GM21619 (cell line): ENCODE measurements at regions not wholly inside any gene's neighbourhood (a gene's known extent, or its start where the extent isn't known, plus 50 kb on each side); places are given as distances from the start of the nearest gene placed in this dataset.
"Not testable (repeated sequence)": the region's sequence is repeated elsewhere in the genome, so short reads cannot be mapped to it uniquely, and the experiment has no call there.

ENCODE experiments used
- ATAC-seq: cut with Tn5 transposase; IDR thresholded peaks from one replicate; pipeline ENCODE4 v1.9.1; 2021; ENCODE audit not compliant: unreplicated experiment

DNA sequence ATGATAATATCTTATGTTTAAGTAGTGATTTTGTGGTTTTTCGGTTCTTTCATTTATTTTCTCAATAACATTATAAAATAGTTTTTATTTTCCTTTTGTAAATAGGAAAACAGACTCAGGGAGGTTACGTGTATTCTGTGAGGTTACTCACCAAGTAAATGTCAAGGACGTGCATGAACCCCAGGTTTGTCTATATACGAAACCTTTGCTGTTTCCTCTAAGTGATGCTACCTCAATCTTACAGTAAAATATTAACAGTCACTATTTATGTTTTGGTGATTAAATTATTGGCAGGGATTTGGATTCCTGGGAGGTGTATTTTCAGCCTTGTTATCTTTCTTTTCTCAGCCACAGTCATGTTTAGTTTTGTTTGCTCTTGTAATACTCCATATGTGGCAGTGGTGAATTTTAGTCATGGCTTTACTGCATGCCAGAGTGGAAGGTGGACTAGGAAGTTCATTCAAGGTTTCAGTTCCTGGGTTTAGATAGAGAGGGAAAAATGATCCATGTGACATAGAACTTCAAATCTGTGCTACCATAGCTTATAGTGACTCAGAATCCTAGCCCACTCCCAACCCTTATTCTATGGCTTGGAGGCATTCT, 139.9 kb downstream of the ARL4A start:
- ATAC-seq: no peak

DNA sequence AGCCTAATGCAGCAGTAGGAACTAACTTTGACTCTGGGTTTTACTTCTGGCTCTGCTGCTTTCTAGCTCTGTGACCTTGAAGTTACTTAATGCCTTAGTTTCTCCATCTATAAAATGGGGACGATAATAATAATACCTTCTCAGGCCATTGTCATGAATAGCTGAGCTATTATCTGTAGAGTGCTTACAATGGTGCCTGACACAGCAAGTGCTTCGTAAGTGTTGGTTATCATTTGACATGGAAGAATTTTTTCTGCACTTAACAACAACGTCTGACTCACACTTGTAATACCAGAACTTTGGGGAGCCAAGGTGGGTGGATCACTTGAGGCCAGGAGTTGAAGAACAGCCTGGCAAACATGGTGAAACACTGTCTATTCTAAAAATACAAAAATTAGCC, 140.5 kb downstream of the ARL4A start:
- no peak for ATAC-seq

DNA sequence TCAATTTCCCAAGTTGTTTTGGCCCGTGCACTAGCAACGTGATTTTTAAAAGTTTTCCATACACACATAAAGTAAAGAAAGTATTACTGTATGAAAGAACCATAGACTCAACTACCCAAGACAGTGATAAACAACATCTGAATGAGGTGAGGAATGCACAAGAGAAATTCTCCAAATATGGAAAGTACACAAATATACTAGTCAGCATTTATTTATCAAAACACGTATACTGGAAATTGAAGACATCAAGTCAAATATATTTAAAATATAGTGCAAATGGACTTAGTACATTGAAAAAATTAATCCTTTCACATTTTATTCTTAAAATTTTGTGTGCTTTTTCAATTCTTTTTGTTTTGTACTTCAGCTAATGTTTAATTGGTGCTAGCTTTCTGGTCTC, 143.6 kb downstream of the ARL4A start:
- ATAC-seq: no peak

DNA sequence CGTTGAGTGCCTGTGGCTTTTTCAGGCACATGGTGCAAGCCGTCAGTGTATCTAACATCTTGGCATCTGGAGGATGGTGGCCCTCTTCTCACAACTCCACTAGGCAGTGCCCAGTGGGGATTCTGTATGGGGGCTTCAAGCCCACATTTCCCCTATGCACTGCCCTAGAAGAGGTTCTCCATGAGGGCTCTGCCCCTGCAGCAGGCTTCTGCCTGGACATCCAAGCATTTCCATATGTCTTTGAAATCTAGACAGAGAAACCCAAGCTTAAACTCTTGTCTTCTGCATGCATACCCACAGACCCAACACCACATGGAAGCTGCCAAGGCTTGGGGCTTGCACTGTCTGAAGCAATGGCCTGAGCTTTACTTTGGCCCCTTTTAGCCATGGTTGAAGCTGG, 146.4 kb downstream of the ARL4A start:
- ATAC-seq: no peak

DNA sequence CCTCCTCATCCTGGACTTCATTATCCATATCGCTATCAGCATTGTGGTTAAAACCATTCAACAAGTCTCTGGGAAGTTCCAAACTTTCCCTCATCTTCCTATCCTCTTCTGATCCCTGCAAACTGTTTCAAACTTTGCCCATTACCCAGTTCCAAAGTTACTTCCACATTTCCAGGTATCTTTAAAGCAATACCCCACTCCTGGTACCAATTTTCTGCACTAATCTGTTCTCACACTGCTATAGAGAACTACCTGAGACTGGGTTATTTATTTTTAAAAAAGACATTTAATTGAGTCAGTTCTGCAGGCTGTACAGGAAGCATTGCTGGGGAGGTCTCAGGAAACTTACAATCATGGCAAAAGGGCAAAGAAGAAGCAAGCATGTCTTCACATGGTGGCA, 147.3 kb downstream of the ARL4A start:
- no peak for ATAC-seq

DNA sequence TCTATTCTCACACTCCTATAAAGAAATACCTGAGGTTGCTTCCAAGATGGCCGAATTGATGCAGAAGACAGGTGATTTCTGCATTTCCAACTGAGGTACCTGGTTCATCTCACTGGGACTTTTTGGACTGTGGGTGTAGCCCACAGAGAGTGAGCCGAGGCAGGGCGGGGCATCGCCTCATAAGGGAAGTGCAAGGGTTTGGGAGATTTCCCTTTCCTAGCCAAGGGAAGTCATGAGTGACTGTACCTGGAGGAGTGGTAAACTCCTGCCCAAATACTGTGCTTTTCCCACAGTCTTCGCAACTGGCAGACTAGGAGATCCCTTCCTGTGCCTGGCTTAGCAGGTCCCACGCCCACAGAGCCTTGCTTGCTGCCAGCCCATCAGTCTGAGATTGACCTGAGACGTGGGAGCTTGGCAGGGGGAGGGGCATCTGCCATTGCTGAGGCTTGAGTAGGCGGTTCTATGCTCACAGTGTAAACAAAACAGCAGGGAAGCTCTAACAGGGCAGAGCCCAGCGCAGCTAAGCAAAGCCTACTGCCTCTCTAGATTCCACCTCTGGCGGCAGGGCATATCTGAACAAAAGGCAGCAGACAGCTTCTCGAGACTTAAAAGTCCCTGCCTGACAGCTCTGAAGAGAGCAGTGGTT, 152.2 kb downstream of the ARL4A start:
- ATAC-seq: no peak

DNA sequence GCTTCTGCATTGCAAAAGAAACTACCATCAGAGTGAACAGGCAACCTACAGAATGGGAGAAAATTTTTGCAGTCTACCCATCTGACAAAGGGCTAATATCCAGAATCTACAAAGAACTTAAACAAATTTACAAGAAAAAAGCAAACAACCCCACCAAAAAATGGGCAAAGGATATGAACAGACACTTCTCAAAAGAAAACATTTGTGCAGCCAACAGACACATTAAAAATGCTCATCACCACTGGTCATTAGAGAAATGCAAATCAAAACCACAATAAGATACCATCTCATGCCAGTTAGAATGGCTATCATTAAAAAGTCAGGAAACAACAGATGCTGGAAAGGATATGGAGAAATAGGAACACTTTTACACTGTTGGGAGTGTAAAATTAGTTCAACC, 157.3 kb downstream of the ARL4A start:
- ATAC-seq: not testable (repeated sequence)

DNA sequence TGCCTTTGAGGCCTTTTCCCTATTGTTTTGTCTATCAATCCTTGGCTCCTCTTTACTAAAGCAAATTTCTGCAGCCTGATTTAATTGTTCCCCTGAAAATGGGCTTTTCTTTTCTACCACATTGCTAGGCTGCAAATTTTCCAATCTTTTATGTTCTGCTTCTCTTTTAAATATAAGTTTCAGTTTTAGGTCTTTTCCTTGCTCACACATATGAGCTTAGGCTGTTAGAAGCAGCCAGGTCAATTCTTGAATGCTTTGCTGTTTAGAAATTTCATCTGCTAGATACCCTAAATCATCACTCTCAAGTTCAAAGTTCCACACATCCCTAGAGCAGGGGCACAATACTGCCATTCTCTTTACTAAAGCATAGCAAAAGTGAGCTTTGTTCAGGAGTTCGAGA, 159.6 kb downstream of the ARL4A start:
- no peak for ATAC-seq

DNA sequence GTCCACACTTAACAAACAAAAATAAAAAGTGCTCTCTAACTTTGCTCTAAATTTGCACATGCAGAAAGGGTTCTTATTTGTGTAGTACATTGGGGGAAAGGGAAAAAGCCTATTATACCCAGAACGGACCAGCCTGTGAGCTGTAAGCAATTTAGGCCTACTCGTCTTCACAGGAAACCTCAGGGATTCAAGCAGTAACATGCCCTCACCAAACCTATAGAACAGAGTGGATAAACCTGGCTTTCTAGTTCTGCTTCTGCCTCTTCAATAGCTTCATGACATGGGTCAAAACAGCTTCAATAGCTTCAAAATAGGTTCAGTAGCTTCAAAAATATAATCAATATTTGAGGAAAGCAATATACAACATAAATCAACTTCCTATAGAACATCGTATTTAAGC, 163.7 kb downstream of the ARL4A start:
- ATAC-seq: no peak

DNA sequence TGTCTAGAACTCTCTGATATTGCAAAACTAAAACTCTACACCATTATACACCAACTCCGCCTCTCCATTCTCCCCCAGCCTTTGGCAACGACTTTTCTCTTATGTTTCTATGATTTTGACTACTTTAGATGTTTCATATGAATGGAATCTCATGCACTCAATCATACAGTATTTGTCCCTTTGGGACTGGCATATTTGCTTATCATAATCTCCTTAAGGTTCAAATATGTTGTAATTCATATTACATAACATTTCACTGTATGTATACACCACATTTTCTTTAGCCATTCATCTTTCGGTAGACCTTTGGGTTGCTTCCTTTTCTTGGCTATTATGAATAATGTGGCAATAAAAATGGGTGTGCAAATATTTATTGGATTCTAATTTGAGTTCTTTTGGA, 164.4 kb downstream of the ARL4A start:
- ATAC-seq: no peak

DNA sequence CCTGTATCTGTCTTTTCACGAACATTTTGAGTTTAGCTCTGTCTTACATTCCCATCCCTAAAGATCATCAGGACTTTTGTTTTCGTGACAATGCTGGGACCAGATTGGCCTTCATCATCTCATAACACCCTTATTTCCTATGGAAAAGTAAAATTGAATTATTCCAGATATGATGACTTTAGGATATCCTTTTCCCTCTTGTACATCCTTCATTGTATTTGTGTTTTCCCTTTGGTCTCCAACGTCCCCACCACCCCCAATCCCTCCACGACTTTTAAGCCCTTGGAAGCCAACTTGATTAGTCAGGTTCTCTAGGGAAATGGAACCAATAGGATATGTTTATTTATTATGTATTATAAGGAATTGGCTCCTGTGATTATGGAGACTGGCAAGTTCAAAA, 167.6 kb downstream of the ARL4A start:
- ATAC-seq: no peak

DNA sequence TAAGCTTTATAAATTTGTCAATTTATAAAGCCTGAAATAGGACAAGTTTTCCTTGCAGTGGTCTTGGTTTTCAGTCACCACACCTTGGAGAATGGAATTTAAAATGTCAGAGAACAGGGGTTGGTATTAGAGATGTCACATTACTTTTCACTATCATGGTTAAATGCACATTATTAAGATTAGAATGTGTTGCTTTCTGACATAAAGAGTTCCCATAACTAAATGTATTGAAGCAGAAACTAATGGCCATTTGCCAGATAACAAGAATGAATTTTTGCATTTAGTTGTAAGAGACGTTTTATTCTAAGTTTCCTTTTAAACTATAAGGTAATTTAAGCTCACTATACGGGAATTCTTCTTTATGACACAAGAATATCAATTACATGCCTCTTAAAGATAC, 172.3 kb downstream of the ARL4A start:
- no peak for ATAC-seq

DNA sequence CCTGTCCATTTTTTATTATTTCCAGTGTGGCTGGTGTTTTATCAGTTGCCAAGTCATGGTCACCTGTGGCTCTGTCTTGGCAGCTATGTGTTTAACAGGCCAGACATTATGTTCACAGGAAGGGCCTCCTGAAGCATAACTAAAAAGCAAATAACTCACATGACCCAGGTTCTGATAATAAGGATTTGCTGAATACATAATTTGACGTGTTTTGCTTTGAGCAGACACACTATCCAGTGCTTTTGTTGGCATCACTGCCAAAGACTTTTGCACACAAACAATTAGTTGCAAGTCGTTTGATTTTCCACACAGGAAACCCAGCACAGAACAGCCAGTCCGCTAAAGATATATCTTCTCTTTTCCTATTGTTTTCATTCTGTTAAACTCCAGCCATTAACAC, 173.6 kb downstream of the ARL4A start:
- no peak for ATAC-seq

DNA sequence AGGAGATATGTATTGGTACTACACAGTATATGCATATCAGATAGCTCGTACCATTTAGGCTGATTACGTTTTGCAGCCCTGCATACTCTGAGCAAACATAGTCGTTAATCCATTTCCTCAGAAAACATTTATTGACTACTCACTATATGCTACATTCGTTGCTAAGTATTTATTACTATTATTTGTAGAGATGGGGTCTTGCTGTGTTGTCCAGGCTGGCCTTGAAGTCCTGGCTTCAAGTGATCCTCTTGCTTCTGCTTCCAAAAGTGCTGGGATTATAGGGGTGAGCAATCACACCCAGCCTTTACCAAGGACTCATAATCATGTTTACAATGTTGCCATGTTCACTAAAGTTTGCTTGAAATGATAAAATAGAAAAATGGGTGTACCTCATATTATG, 174.7 kb downstream of the ARL4A start:
- ATAC-seq: no peak

DNA sequence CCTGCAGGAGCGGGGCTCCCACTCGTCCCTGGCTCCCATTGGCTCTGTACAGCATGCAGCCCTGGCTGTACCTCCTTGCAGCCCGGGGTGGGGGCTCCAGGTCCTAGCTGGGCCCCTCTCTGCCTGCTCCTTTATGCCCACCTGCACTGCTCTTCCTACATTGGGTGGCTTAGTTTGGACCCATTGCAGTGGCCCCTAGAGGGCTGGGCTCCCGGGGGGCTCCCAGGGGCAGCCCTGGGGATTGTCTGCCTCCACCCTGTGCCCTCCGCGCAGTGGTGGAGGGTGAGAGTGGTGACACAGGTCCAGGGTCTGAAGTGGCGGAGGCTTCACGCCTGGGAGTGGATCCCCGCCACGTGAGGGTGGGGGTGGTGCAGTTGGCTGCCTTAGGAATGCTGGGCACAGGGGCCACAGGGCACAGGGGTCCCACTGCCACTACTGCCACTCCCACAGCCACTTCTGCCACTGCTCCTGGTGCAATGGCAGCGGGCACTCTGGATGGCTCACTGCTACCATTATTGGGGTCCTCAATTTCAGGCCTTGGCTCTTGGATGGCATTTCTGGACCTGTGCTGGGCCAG, 177.1 kb downstream of the ARL4A start:
- no peak for ATAC-seq

DNA sequence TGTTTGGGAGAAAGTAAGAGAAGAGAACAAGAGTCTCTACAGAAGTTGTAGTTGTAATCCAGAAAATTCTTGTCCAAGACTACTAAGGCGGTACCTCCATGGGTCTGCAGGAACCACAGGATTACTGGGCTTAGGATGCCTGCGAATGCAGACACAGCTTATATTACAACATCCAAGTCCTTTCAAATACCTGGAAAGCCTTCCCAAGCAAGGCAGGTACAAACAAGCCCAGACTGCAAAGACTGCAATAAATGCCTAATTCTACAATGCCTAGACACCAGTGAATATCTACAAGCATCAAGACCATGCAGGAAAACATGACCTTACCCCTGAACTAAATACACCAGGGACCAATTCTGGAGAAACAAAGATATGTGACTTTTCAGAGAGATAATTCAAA, 178.2 kb downstream of the ARL4A start:
- no peak for ATAC-seq

DNA sequence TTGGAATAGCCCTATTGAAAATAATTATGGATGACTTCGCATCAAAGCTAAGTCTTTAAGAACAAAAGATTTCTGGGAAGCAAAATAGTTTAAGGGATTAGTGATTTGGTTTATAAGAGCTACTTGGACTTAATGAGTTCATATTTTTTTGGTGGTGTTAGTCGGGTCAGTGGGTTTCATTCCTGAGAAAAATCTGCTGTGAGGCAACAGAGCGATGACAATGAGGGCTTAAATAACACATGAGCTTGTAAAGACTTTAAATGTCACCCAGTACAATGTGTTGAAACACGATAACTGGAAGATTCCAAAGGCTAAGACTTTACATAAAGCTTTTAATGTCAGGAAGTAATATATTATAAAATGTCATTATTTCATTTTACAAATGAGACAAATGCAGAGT, 178.8 kb downstream of the ARL4A start:
- no peak for ATAC-seq

DNA sequence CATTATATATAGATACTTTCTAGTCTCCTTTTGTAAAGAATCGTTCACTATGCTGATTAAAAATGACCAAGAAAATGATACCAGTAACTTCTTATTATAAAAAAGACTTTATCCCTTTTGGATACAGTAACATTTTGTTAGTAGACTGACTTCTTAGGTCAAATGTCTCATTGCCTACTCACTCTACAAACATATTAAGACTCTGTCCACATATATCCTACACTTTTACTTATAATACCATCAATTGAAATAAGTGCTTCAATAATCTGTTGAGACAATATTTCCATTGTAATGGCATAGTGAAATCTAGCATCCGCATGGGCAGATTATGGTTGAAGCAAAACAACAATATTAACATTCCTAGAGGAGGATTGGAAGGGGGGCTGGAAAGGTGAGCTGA, 180.6 kb downstream of the ARL4A start:
- no peak for ATAC-seq

DNA sequence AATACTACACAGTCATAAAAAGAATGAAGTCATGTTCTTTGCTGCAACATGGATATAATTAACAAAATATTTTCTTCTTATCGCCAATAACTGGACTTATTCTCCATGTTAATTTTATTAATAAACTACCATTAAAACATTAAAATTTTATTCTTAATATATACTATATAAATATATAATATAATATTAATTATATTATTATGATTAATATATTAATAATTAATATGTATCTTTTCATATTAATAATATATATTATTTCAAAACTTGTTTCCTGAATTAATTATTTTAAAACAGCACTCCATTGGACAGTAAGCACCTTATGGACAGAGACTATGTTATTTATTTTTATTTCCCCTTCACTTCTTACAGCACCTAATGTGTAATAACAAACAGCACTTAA, 182.8 kb downstream of the ARL4A start:
- no peak for ATAC-seq

DNA sequence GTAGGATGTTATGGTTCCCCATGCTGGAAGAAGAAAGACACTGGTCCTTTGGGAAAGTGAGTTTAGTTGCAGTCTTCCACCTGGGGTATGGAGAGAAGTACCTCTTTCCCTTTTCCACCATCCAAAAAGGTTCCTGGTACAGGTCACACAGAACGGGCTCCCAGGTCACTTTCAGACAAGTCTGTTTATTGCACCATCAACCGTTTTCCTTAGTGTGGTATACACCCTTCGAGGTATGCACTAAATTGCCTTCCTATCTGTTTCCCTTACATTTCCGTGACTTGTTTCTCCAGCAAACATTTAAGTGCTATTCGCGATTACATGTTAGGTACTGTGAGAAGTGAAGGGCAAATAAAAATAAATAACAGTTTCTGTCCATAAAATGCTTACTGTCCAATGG, 185.1 kb downstream of the ARL4A start:
- no peak for ATAC-seq

DNA sequence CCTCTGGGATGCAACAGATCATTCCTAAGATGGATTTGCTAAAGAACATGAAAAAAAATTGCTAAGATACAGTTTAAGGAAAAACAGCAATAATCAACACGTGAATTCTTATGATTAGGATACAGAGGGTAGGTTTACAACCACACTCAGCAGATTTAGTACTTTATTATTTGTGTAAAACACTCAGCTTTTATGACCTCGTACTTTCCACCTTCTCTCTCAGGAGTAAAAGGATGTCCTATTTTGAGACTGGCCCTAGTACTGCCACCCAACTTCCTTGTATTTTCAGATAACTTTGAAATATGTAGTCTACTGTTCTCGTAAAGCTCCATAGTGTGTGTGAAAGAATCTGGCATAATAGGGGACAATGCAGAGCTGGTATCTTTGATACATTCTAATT, 186.1 kb downstream of the ARL4A start:
- ATAC-seq: no peak

DNA sequence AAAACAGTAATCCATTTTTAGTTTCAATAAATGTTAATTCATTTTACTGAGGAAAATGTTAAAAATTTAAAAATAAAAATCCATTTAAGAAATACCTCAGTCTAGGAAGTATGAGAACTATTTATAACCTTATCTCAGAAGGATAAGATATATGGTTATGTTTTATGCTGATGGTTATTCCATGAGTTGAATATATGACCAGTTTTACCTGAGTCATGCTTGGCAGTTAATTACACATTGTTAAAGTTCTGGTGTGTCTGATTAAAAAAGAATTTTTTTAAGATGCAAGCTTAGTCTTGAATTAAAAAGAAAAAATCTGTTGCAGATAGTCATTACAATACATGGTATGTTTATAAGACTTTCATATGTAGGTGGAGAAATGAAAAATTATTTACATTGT, 191.7 kb downstream of the ARL4A start:
- no peak for ATAC-seq

DNA sequence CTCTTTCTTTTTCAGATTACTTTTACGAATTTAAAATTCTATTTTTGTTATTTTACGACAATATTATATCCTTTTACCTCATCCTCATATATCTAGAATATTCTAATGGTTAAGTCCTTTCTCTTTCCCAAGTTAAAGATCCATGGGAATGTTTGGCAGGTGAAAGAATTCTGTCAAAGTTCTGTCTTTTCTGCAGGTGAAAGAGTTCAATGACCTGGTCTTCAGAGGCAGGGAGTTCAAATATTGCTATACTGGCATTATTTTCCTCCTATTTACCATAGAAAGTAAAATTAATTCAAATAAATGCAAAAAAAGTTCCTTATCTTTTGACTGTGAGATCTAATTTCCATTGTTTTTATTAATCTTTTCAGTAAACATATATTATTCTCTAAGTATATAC, 194.3 kb downstream of the ARL4A start:
- ATAC-seq: no peak
